Cerebellar cortex (tissue), 1 donor: ENCODE measurements at regions not wholly inside any gene's neighbourhood (a gene's known extent, or its start where the extent isn't known, plus 50 kb on each side); places are given as distances from the start of the nearest gene placed in this dataset.
A peak's percentile ranks its signal among the peaks of the same experiment; 100 is the strongest.

Experiments
- DNase-seq: peaks from one replicate; pipeline ENCODE4 v3.0.0-alpha.2; 2015; ENCODE audit warnings: low spot score

- no peak for DNase-seq
Measured at GRCh38 chr9:70478963-70479641, 64.6 kb upstream of the KLF9 start.

GRCh38 chr9:70477907-70478480 lies 63.5 kb upstream of the KLF9 start:
- DNase-seq: peak; percentile 33

- DNase-seq: no peak
Measured at GRCh38 chr9:70477146-70477745, 62.8 kb upstream of the KLF9 start.

GRCh38 chr9:70475211-70475610 lies 60.8 kb upstream of the KLF9 start:
- DNase-seq: no peak

- no peak for DNase-seq
Measured at GRCh38 chr9:70474413-70474812, 60.0 kb upstream of the KLF9 start.

GRCh38 chr9:70472268-70473249 lies 58.1 kb upstream of the KLF9 start:
- DNase-seq: no peak

GRCh38 chr9:70470050-70471015 lies 55.9 kb upstream of the KLF9 start:
- no peak for DNase-seq

GRCh38 chr9:70468291-70468690 lies 53.8 kb upstream of the KLF9 start:
- DNase-seq: no peak

GRCh38 chr9:70466976-70467561 lies 52.6 kb upstream of the KLF9 start:
- DNase-seq: no peak

- no peak for DNase-seq
Measured at GRCh38 chr9:70465904-70466303, 51.4 kb upstream of the KLF9 start.

GRCh38 chr9:70465398-70465797 lies 50.9 kb upstream of the KLF9 start:
- DNase-seq: no peak
